ENCODE measurements at regions not wholly inside any gene's neighbourhood (a gene's known extent, or its start where the extent isn't known, plus 50 kb on each side); places are given as distances from the start of the nearest gene placed in this dataset.

GRCh38 chr7:96548664-96549063, 161.0 kb downstream of the SEM1 start:
- TF ChIP-seq CEBPB (IDR thresholded peaks at IDR 0.05) (peak; percentile 71 to 81), JUN (IDR thresholded peaks at IDR 0.05) (peak in 1 of 2 experiments; percentile 63; a peak in 1 of 5 replicates), ZC3H11A (IDR thresholded peaks at IDR 0.05) (no peak), POLR2A (IDR thresholded peaks at IDR 0.05; ENCODE audit: low read length) (no peak), GATA3 (IDR thresholded peaks at IDR 0.05; ENCODE audit: borderline replicate concordance) (peak; percentile 39; the same call in 1 of the 2 replicates), HES2 (IDR thresholded peaks at IDR 0.05) (peak; percentile 40; the same call in 1 of the 2 replicates), PHF8 (IDR thresholded peaks at IDR 0.05; ENCODE audit: borderline replicate concordance, low read depth) (no peak), JUNB (IDR thresholded peaks at IDR 0.05) (peak; percentile 82), EHMT2 (IDR thresholded peaks at IDR 0.05; ENCODE audit: low read depth) (no peak), RNF2 (IDR thresholded peaks at IDR 0.05; ENCODE audit: borderline replicate concordance, low read depth) (no peak), ESRRA (IDR thresholded peaks at IDR 0.05; ENCODE audit: borderline replicate concordance, low read length) (no peak), CBX8 (IDR thresholded peaks at IDR 0.05) (no peak), HOXA7 (CRISPR knock-in tag; IDR thresholded peaks at IDR 0.05) (no peak), KDM5A (IDR thresholded peaks at IDR 0.05) (no peak), FOSL2 (IDR thresholded peaks at IDR 0.05) (peak; percentile 58), FOSL2 (CRISPR knock-in tag; IDR thresholded peaks at IDR 0.05) (peak; percentile 84)
- TF ChIP-seq, protein P1, sequence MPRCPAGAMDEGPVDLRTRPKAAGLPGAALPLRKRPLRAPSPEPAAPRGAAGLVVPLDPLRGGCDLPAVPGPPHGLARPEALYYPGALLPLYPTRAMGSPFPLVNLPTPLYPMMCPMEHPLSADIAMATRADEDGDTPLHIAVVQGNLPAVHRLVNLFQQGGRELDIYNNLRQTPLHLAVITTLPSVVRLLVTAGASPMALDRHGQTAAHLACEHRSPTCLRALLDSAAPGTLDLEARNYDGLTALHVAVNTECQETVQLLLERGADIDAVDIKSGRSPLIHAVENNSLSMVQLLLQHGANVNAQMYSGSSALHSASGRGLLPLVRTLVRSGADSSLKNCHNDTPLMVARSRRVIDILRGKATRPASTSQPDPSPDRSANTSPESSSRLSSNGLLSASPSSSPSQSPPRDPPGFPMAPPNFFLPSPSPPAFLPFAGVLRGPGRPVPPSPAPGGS (IDR thresholded peaks at IDR 0.05) = peak; percentile 58; the same call in 1 of the 3 replicates
- H3K4me2 ChIP-seq = peak overlapping the region; percentile 38
- DNase-seq (ENCODE audit: low read depth in 1 of 2, low spot score in 1 of 2) = peak; percentile 20 to 63
- no peak for FAIRE-seq
- peak overlapping the region; percentile 10; the same call in 1 of the 3 replicates for H3K4me3 ChIP-seq
- no peaks in the 10 kb centered on the region for H3K9me3 ChIP-seq
- CTCF ChIA-PET = no interaction called here
- POLR2A ChIA-PET = no interaction called here
- H3K4me1 ChIP-seq = peaks cover 15% of the 10 kb centered on the region
- WGBS (ENCODE audit: missing lambda C conversion rate) = 2% methylated on average over 5 of the region's 5 CpGs
- H3K27ac ChIP-seq = no peak overlapping the region
- ATAC-seq = peak; percentile 84 to 93

DNA sequence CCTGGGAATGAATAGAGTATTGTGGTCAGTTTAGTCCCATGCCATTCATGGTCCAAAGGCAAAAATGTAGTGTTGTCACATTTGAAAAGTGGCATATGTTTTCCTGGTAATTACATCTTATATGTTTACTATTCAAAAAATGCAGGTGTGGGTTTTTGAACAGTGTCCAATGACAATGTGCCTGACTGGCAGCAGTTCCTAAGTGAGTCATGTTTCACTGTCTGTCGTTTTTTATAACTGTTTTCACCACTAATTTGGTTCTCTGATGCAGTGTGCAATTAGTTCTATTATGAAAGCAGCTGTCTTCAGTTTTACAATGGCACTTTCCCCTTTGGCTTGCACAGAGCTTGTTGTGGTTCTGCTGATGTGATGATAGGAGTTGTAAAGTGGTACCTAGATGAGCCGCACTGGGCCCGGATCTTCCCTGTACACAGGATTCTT, 162.3 kb downstream of the SEM1 start:
- Histone ChIP-seq H3K9me3 (no peaks in the 10 kb centered on the region), H3K4me2 (no peak overlapping the region), H3K4me1 (peaks cover 15% of the 10 kb centered on the region), H3K27ac (no peak overlapping the region), H3K4me3 (no peak overlapping the region)
- FAIRE-seq (no peak), ATAC-seq (no peak), DNase-seq (ENCODE audit: low read depth in 1 of 2, low spot score in 1 of 2) (no peak)
- 29% methylated on average over 3 of the region's 3 CpGs for WGBS (ENCODE audit: missing lambda C conversion rate)
- CTCF ChIA-PET = interaction anchor here (0.6 kb wide), 1 partner anchor 45 kb away, joined by 4 read pairs; no protein-coding TSS in a partner anchor
- POLR2A ChIA-PET = no interaction called here
- TF ChIP-seq RCOR1 (IDR thresholded peaks at IDR 0.05; ENCODE audit: low read depth, low read length) = no peak
- TF ChIP-seq TP53 (CRISPR knock-in tag; IDR thresholded peaks at IDR 0.05) = no peak
- TF ChIP-seq CHD4 (IDR thresholded peaks at IDR 0.05; ENCODE audit: borderline replicate concordance) = no peak
- TF ChIP-seq, protein P2, sequence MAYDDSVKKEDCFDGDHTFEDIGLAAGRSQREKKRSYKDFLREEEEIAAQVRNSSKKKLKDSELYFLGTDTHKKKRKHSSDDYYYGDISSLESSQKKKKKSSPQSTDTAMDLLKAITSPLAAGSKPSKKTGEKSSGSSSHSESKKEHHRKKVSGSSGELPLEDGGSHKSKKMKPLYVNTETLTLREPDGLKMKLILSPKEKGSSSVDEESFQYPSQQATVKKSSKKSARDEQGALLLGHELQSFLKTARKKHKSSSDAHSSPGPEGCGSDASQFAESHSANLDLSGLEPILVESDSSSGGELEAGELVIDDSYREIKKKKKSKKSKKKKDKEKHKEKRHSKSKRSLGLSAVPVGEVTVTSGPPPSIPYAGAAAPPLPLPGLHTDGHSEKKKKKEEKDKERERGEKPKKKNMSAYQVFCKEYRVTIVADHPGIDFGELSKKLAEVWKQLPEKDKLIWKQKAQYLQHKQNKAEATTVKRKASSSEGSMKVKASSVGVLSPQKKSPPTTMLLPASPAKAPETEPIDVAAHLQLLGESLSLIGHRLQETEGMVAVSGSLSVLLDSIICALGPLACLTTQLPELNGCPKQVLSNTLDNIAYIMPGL (CRISPR knock-in tag; IDR thresholded peaks at IDR 0.05; ENCODE audit: borderline replicate concordance) = no peak

DNA sequence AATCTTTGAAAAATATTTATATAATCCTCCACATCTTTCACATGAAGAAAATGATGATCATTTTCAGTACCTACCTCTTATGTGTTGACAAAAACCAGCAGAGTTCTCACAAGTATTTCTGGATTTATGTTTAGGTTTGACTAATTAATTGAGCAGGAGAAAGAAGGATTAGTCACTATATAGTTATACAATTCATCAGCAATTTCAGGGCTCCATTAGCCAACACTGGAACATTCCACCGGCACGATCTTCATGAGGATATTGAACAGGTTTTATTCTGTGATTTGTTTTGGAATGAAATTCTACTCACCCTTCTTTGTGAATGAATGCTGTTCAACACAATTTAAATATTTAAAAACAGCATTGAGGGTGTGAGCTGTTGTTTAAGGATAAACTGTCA, 163.2 kb downstream of the SEM1 start:
- DNase-seq (ENCODE audit: low read depth in 1 of 2, low spot score in 1 of 2) (no peak), ATAC-seq (no peak), FAIRE-seq (no peak)
- CTCF ChIA-PET = no interaction called here
- no peak overlapping the region for H3K4me3 ChIP-seq
- H3K4me2 ChIP-seq = no peak overlapping the region
- TF ChIP-seq RCOR1 (IDR thresholded peaks at IDR 0.05; ENCODE audit: low read depth, low read length) (no peak), FOXS1 (CRISPR knock-in tag; IDR thresholded peaks at IDR 0.05) (no peak)
- H3K27ac ChIP-seq = no peak overlapping the region
- H3K9me3 ChIP-seq = no peaks in the 10 kb centered on the region
- peaks cover 15% of the 10 kb centered on the region for H3K4me1 ChIP-seq
- POLR2A ChIA-PET = no interaction called here
- 32% methylated on average over 2 of the region's 2 CpGs for WGBS (ENCODE audit: missing lambda C conversion rate)

Measured in A549 (cell line).